ENCODE measurements at regions not wholly inside any gene's neighbourhood (a gene's known extent, or its start where the extent isn't known, plus 50 kb on each side); places are given as distances from the start of the nearest gene placed in this dataset.

- peaks cover 0 to 13% of the 10 kb centered on the region in 2 experiments; a peak in 4 of 5 replicates for H3K27me3 ChIP-seq (ENCODE audit: control insufficient read depth in 1 of 2, insufficient read depth in 2 of 2, low read length in 2 of 2)
- H3K79me2 ChIP-seq (ENCODE audit: insufficient read depth, low read length), result no peaks in the 10 kb centered on the region
- ATAC-seq, result peak; percentile 89
- in situ Hi-C loops (cut with HindIII; ENCODE audit: extremely low pct_ligation_motif_present, low pct_unique_long_range_greater_than_20kb), result no loop called here
- H3K4me3 ChIP-seq (replicated peaks in 1 of 3; ENCODE audit: insufficient read depth in 1 of 3, low read depth in 2 of 3, low read length in 3 of 3), result peak overlapping the region in 1 of 3 experiments; percentile 57; a peak in 1 of 6 replicates
- H3K9ac ChIP-seq (ENCODE audit: insufficient read depth, low read depth, low read length), result no peak overlapping the region
- ChIA-PET POLR2A (no interaction called here), CTCF (ENCODE audit: low intra/inter-chr PET ratio, low total read pairs) (interaction anchor here (0.8 kb wide), 1 partner anchor 1187 kb away, joined by 3 read pairs; no protein-coding TSS in a partner anchor)
- H3K4me2 ChIP-seq (ENCODE audit: low read depth, low read length), result peak overlapping the region; percentile 79
- no peak overlapping the region for H3K27ac ChIP-seq (ENCODE audit: extremely low read length, insufficient read depth, low read length)
- H3K4me1 ChIP-seq (ENCODE audit: insufficient read depth, low read length), result peaks cover 10% of the 10 kb centered on the region
- H3K9me3 ChIP-seq (ENCODE audit: low read length), result peaks cover 16% of the 10 kb centered on the region
- peak; percentile 99 for FAIRE-seq
- 5% methylated on average over 17 of the region's 30 CpGs for WGBS (ENCODE audit: low lambda C conversion rate)
- DNase-seq (ENCODE audit: low spot score), result peak; percentile 70
- peak overlapping the region; percentile 52 for H2AFZ ChIP-seq (ENCODE audit: low read length)
- H3K36me3 ChIP-seq (replicated peaks in 1 of 2; ENCODE audit: control insufficient read depth in 1 of 2, insufficient read depth in 2 of 2, low read length in 2 of 2), result no peaks in the 10 kb centered on the region
- H4K20me1 ChIP-seq (ENCODE audit: insufficient read depth, low read length), result no peaks in the 10 kb centered on the region
- intact Hi-C loops (cut with micrococcal nuclease; ENCODE audit: unreplicated experiment), result no loop called here
- no TSS peak for BruUV-seq (replicated peaks)
- TF ChIP-seq ZFP1 (CRISPR knock-in tag; IDR thresholded peaks at IDR 0.05) (no peak), ZNF547 (CRISPR knock-in tag; IDR thresholded peaks at IDR 0.05) (no peak), GABPB1 (CRISPR knock-in tag; IDR thresholded peaks at IDR 0.05) (peak; percentile 26; the same call in 1 of the 2 replicates), ZNF550 (CRISPR knock-in tag; IDR thresholded peaks at IDR 0.05; ENCODE audit: borderline replicate concordance) (no peak), SYNCRIP (IDR thresholded peaks at IDR 0.05; ENCODE audit: insufficient read depth, low read depth, low read length) (no peak), MTF2 (CRISPR knock-in tag; IDR thresholded peaks at IDR 0.05; ENCODE audit: borderline replicate concordance) (peak; percentile 67; the same call in 1 of the 2 replicates), ATF2 (CRISPR knock-in tag; IDR thresholded peaks at IDR 0.05) (0 out of 2 replicates have a peak, but pooled peaks have one; percentile 21), CTCF (CRISPR knock-in tag; IDR thresholded peaks at IDR 0.05) (peak; percentile 53), ZMYM3 (CRISPR knock-in tag; IDR thresholded peaks at IDR 0.05) (0 out of 2 replicates have a peak, but pooled peaks have one; percentile 21), HNF4G (IDR thresholded peaks at IDR 0.05; ENCODE audit: borderline replicate concordance, low read depth, low read length) (peak; percentile 24), HNF4G (CRISPR knock-in tag; IDR thresholded peaks at IDR 0.05; ENCODE audit: borderline replicate concordance, low read depth) (no peak), SNAPC4 (CRISPR knock-in tag; IDR thresholded peaks at IDR 0.05) (no peak), YEATS4 (CRISPR knock-in tag; IDR thresholded peaks at IDR 0.05; ENCODE audit: borderline replicate concordance) (no peak)
Measured at GRCh38 chr2:129923265-129924091, 56.0 kb upstream of the RAB6C start.
